Esophagus squamous epithelium (tissue), 5 donors: ENCODE measurements at regions not wholly inside any gene's neighbourhood (a gene's known extent, or its start where the extent isn't known, plus 50 kb on each side); places are given as distances from the start of the nearest gene placed in this dataset.
"Not testable (repeated sequence)": the region's sequence is repeated elsewhere in the genome, so short reads cannot be mapped to it uniquely, and the experiment has no call there.

ENCODE experiments used
- DNase-seq: peaks from one replicate; lab custom pipeline; 2025; lab: John Stamatoyannopoulos, UW
- H3K27ac ChIP-seq, 4 donors: fragments of 200-600 bp; sonication (generic); one replicate each; pipeline ENCODE4 v1.5.1; 2016 to 2019; ENCODE audit warnings: mild to moderate bottlenecking in 1 of 4
- H3K27me3 ChIP-seq, 4 donors: fragments of 200-600 bp; sonication (generic); 1 replicate in 3 of 4; 2 replicates in 1 of 4; pipeline versions ENCODE4 v1.5.1 to v1.6.0; 2017 to 2021; ENCODE audit warnings: antibody characterized with exemption in 1 of 4
- H3K36me3 ChIP-seq, 3 donors: fragments of 200-600 bp; sonication (generic); one replicate each; pipeline ENCODE4 v1.5.1; 2016 to 2019
- H3K4me1 ChIP-seq, 3 donors: fragments of 200-600 bp; sonication (generic); one replicate each; pipeline ENCODE4 v1.5.1; 2017 to 2019
- H3K4me3 ChIP-seq, 4 donors: fragments of 200-600 bp; sonication (generic); 1 replicate in 3 of 4; 2 replicates in 1 of 4; pipeline ENCODE4 v1.5.1; 2016 to 2019; ENCODE audit warnings: mild to moderate bottlenecking in 2 of 4, moderate library complexity in 1 of 4
- H3K9me3 ChIP-seq, 3 donors: fragments of 200-600 bp; sonication (generic); one replicate each; pipeline ENCODE4 v1.5.1; 2016 to 2019
- CTCF ChIP-seq, 6 experiments: fragments of 450-650 bp in 4 of 6; fragments of 200-600 bp in 2 of 6; sonication (generic) in 2 of 6; IDR thresholded peaks; one replicate each; pipeline ENCODE4 v1.5.1; 2016 to 2019; ENCODE audit warnings: antibody characterized with exemption in 6 of 6, mild to moderate bottlenecking in 4 of 6, moderate library complexity in 4 of 6
- POLR2A ChIP-seq, 4 donors: fragments of 450-650 bp; IDR thresholded peaks; one replicate each; pipeline ENCODE4 v1.6.1; 2017; ENCODE audit warnings: antibody characterized with exemption in 4 of 4, mild to moderate bottlenecking in 4 of 4, moderate library complexity in 3 of 4
- WGBS, 2 donors: methylation state at CpG; one replicate each; pipeline ENCODE4 v1.1.5; 2018; 5-methylcytosine and 5-hydroxymethylcytosine counted together
- intact Hi-C: fragments of 100-400 bp; cut with DNase I; formaldehyde crosslinking; loops from one replicate; pipeline ENCODE4 v1.15.0; 2022
- donor health status: DM: yes; HTN: yes; CAD: no.

DNA sequence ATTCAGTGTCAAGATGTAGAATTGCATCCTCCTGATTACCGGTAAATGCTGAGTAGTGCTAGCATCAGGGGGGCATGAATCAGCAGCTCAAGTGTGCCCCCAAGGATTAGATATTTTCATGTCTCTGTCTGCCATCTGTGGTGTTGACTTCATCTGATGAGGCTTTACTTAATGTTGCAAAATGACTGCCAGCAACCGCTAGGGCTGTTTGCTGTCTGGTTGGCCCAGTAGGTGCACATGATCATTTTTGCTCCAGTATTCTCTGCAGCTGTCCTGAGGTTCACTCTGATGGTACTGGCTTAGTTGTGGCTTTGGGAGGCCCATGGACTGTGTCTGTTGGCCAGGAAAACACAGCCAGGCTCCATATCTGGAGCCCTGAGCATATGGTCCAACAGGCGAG lies 316.4 kb downstream of the SOX2 start:
- intact Hi-C loops: no loop called here
- DNase-seq: no peak
- 60 to 82% methylated on average over 3 of the region's 3 CpGs for WGBS, 2 donors
- Histone ChIP-seq H3K4me1 (peaks cover 0 to 28% (median 2%) of the 10 kb centered on the region in 3 donors), H3K4me3 (no peak overlapping the region), H3K36me3 (no peaks in the 10 kb centered on the region), H3K27me3 (no peaks in the 10 kb centered on the region), H3K27ac (no peak overlapping the region), H3K9me3 (no peaks in the 10 kb centered on the region)
- no peak for TF ChIP-seq CTCF (IDR thresholded peaks at IDR 0.05)
- no peak for TF ChIP-seq POLR2A (IDR thresholded peaks at IDR 0.05)

GRCh38 chr3:182034231-182034630 lies 322.5 kb downstream of the SOX2 start:
- DNase-seq, H3K27ac ChIP-seq, H3K36me3 ChIP-seq, H3K27me3 ChIP-seq, H3K9me3 ChIP-seq, H3K4me3 ChIP-seq, intact Hi-C loops, H3K4me1 ChIP-seq: not testable (repeated sequence)
- 63 to 64% methylated on average over 1 of the region's 1 CpG for WGBS, 2 donors

DNA sequence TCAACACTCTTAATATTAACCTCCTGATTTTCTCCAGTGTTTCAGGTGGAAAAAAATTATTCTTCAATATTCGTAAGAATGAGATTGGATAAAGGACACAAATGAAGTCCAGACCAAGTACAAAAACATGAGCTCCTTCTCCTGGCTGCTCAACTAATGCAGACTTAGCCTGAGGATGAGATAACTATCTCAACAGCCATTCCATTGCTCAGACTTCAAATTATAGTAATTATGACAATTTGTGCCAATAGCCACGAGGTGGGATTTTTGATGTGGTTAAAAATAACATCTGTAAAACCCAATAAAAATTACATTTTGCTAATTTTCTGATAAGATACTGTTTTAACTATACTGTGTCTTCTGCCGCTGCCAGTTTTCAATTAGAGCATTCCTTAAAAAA lies 323.6 kb downstream of the SOX2 start:
- H3K4me3 ChIP-seq: no peak overlapping the region
- 61 to 65% methylated on average over 3 of the region's 3 CpGs for WGBS, 2 donors
- H3K4me1 ChIP-seq: no peaks in the 10 kb centered on the region
- intact Hi-C loops: no loop called here
- no peak overlapping the region for H3K27ac ChIP-seq
- H3K27me3 ChIP-seq: no peaks in the 10 kb centered on the region
- DNase-seq: no peak
- TF ChIP-seq POLR2A (IDR thresholded peaks at IDR 0.05) (no peak), CTCF (IDR thresholded peaks at IDR 0.05) (no peak)
- no peaks in the 10 kb centered on the region for H3K36me3 ChIP-seq
- H3K9me3 ChIP-seq: no peaks in the 10 kb centered on the region

GRCh38 chr3:182036382-182036781 lies 324.7 kb downstream of the SOX2 start:
- TF ChIP-seq CTCF (IDR thresholded peaks at IDR 0.05) (no peak), POLR2A (IDR thresholded peaks at IDR 0.05) (no peak)
- Histone ChIP-seq H3K36me3 (no peaks in the 10 kb centered on the region), H3K9me3 (no peaks in the 10 kb centered on the region), H3K27me3 (no peaks in the 10 kb centered on the region), H3K4me3 (no peak overlapping the region), H3K4me1 (no peaks in the 10 kb centered on the region), H3K27ac (no peak overlapping the region)
- WGBS, 2 donors: 50 to 77% methylated on average over 1 of the region's 1 CpG
- intact Hi-C loops: no loop called here
- no peak for DNase-seq

DNA sequence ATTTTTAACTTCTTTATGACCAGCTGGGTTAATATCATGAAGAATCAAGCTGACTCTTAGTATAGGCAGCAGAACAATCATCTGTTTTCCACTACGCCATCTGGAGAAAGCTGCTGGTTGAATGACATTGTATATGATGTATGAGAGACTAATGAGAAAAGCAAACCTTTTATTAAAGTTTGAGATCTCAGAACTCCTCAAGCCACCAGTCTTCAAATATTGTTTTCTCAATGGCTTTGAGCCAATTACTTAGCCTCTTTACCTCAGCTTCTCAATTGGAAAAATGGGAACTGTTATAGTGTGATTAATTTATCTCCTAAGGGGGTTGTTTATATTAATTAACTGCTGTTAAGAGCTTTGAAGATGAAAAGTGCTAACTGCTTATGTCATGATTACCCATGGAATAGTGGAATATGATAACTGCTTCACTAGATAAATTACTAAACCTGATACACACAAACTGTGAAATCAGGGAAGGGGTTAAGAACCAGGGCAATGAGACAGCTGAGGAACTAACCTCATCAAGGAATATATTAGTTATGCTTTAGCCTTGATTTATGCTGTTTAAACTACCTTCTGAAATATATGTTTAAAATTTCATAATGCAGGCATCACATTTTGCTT lies 330.1 kb downstream of the SOX2 start:
- H3K36me3 ChIP-seq: no peaks in the 10 kb centered on the region
- TF ChIP-seq POLR2A (IDR thresholded peaks at IDR 0.05): no peak
- TF ChIP-seq CTCF (IDR thresholded peaks at IDR 0.05): no peak
- peaks cover 0 to 27% (median 0%) of the 10 kb centered on the region in 3 donors for H3K4me1 ChIP-seq
- 64 to 79% methylated on average over 1 of the region's 1 CpG for WGBS, 2 donors
- no peak for DNase-seq
- intact Hi-C loops: no loop called here
- no peak overlapping the region for H3K4me3 ChIP-seq
- no peaks in the 10 kb centered on the region for H3K9me3 ChIP-seq
- no peak overlapping the region for H3K27ac ChIP-seq
- H3K27me3 ChIP-seq: no peaks in the 10 kb centered on the region

GRCh38 chr3:182045736-182046135 lies 334.0 kb downstream of the SOX2 start:
- peak overlapping the region in 3 of 4 donors; percentile 29 to 65 (median 63) for H3K27ac ChIP-seq
- H3K27me3 ChIP-seq: no peaks in the 10 kb centered on the region
- H3K9me3 ChIP-seq: no peaks in the 10 kb centered on the region
- H3K4me3 ChIP-seq: no peak overlapping the region
- H3K4me1 ChIP-seq: peaks cover 0 to 41% (median 0%) of the 10 kb centered on the region in 3 donors
- TF ChIP-seq POLR2A (IDR thresholded peaks at IDR 0.05) (no peak), CTCF (IDR thresholded peaks at IDR 0.05) (no peak)
- H3K36me3 ChIP-seq: no peaks in the 10 kb centered on the region
- intact Hi-C loops: no loop called here
- no peak for DNase-seq
- 28 to 38% methylated on average over 2 of the region's 2 CpGs for WGBS, 2 donors
